RWPE1 (cell line): ENCODE measurements at regions not wholly inside any gene's neighbourhood (a gene's known extent, or its start where the extent isn't known, plus 50 kb on each side); places are given as distances from the start of the nearest gene placed in this dataset.
A peak's percentile ranks its signal among the peaks of the same experiment; 100 is the strongest.
"Not testable (repeated sequence)": the region's sequence is repeated elsewhere in the genome, so short reads cannot be mapped to it uniquely, and the experiment has no call there.

Experiments used
- CTCF ChIA-PET: fragments of 350-600 bp; sonication (Branson Sonifier 250); formaldehyde crosslinking; extraction: SDS; loops from one replicate; lab custom pipeline; 2021; lab: Yijun Ruan, JAX
- POLR2A ChIA-PET: fragments of 400-600 bp; formaldehyde crosslinking; extraction: SDS; loops from one replicate; lab custom pipeline; 2020; ENCODE audit warnings: antibody characterized with exemption; ENCODE audit not compliant: low non-redundant PET; lab: Yijun Ruan, JAX
- DNase-seq: peaks from one replicate; pipeline ENCODE4 v3.0.0; 2012; ENCODE audit warnings: low spot score
- H3K27ac ChIP-seq: fragments of 450-650 bp; 2 replicates; pipeline ENCODE4 v1.5.1; 2017
- TF ChIP-seq, protein P1 (sequence below): fragments of 450-650 bp; conservative IDR thresholded peaks from 2 replicates; pipeline ENCODE4 v1.5.1; 2017; ENCODE audit warnings: low read depth, mild to moderate bottlenecking

DNA sequence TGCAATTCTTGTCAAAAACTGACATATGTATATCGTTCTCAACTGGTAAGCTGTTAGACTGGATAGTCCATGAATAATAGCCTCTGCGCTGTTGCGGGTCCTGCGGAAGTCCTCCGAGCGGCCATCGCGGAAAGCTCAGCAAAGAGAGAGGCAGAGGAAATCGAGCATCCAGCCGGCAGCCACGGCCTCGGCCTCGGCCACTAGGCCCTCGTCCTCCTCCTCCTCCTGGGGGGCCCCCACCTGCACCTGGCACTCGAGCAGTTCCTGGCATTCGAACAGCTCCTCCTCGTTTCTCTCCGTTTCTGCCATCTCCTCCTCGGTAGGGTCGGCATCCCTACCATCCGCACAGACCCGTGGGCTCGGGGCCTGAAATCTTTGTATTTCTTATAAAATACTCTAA is 111.2 kb upstream of the CYLC1 start:
- CTCF ChIA-PET, DNase-seq, H3K27ac ChIP-seq, POLR2A ChIA-PET: not testable (repeated sequence)

DNA sequence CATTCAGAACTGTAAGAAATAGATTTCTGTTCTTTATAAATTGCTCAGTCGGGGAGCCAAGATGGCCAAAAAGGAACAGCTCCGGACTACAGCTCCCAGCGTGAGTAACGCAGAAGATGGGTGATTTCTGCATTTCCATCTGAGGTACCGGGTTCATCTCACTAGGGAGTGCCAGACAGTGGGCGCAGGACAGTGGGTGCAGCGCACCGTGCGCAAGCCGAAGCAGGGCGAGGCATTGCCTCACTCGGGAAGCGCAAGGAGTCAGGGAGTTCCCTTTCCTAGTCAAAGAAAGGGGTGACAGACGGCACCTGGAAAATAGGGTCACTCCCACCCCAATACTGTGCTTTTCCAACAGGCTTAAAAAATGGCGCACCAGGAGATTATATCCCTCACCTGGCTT is 110.5 kb upstream of the CYLC1 start:
- POLR2A ChIA-PET, CTCF ChIA-PET, DNase-seq, H3K27ac ChIP-seq: not testable (repeated sequence)

DNA sequence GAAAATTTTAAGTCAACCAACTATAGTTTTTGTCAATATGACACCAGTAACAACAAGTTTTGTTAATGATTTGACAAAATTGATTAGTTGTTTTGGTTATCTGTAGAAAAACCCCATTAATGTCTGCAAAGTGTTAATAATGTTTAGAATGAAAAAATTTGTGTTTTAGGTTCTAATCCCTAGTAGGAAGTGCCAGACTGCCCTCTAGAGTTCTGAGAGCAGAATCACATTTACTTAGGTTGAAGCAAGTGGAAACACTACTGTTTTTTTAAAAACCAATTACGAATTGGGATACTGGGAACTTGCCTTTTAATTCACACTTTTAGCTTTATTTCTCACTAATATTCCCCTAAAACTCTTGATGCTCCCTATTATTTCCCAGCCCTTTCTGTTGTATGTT is 101.1 kb upstream of the CYLC1 start:
- POLR2A ChIA-PET: no interaction called here
- TF ChIP-seq, protein P1, sequence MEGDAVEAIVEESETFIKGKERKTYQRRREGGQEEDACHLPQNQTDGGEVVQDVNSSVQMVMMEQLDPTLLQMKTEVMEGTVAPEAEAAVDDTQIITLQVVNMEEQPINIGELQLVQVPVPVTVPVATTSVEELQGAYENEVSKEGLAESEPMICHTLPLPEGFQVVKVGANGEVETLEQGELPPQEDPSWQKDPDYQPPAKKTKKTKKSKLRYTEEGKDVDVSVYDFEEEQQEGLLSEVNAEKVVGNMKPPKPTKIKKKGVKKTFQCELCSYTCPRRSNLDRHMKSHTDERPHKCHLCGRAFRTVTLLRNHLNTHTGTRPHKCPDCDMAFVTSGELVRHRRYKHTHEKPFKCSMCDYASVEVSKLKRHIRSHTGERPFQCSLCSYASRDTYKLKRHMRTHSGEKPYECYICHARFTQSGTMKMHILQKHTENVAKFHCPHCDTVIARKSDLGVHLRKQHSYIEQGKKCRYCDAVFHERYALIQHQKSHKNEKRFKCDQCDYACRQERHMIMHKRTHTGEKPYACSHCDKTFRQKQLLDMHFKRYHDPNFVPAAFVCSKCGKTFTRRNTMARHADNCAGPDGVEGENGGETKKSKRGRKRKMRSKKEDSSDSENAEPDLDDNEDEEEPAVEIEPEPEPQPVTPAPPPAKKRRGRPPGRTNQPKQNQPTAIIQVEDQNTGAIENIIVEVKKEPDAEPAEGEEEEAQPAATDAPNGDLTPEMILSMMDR: peak; percentile 29; the same call in 1 of the 2 replicates
- CTCF ChIA-PET: interaction anchor here (0.6 kb wide), 1 partner anchor 728 kb away, joined by 3 read pairs; no protein-coding TSS in a partner anchor
- no peak for DNase-seq
- H3K27ac ChIP-seq: no peak overlapping the region

DNA sequence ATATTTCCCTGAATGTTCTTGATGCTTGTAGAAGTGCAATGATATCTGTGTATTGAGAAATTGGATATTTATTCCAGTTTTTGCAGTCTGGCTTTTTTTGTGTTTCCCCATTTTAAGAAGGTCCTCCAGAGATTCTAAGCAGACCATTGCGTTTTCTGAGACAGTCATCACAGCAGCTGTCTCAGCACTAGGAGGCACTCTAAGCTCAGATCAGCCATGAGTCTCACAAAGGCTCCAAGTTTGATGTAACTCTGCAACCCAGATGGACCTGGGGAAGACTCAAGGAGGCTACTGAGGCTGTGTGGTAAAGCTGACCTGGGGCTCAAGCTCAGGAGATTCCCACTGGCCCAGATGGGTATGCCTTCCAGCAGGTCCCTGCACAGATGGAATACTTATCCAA is 89.3 kb upstream of the CYLC1 start:
- CTCF ChIA-PET: no interaction called here
- TF ChIP-seq, protein P1: no peak
- POLR2A ChIA-PET: no interaction called here
- no peak overlapping the region for H3K27ac ChIP-seq
- no peak for DNase-seq
